Activated effector memory CD4-positive, alpha-beta T cell treated with anti-CD3 and anti-CD28 coated beads, Interleukin-2, amount 50 U/mL, for 16 hours (primary cell): ENCODE measurements at regions not wholly inside any gene's neighbourhood (a gene's known extent, or its start where the extent isn't known, plus 50 kb on each side); places are given as distances from the start of the nearest gene placed in this dataset.

ENCODE experiments used
- DNase-seq: peaks from one replicate; pipeline ENCODE4 v3.0.0-alpha.2; 2020

GRCh38 chr3:176969066-176969465 is 228.2 kb downstream of the TBL1XR1 start:
- no peak for DNase-seq

DNA sequence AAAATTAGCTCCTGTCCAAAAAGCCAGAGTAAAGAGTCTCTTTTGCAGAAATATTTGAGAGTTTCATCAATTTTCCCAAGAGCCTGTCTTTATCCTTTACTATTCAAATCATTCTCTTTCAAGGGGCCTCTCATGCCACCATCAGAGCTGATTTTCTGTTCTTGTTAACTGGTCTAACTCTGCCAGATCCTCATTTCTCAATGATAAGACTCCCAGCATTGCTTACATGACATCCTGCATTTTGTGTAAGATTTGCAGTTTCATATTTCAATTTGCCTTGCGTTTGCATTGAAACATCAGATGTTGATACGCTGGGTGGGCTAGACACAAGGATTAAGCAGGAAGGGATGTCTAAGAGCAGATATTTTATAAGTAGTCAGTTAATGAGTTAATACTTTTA is 228.7 kb downstream of the TBL1XR1 start:
- no peak for DNase-seq

GRCh38 chr3:176967522-176967921 is 229.8 kb downstream of the TBL1XR1 start:
- no peak for DNase-seq

DNA sequence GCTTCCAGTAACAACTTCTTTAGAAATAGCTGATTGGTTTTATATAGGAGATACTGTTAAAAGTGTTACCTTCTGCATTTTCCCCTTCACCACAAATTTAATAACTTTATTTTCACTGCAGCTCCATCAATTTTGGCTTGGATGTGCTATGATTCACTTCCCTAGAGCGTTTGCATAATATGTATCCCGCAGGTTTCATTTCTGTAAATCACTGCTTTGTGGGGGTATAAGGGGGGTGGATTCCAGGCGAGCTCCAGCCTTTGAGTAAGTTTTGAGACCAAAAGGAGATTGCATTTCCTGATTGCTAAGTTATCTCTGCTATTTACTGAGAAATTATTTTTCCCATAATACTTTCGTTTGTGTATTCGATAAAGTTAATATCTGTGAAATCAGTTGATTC is 232.6 kb downstream of the TBL1XR1 start:
- DNase-seq: no peak

- DNase-seq: no peak
Observed at GRCh38 chr3:176961916-176962315, 235.4 kb downstream of the TBL1XR1 start.

DNA sequence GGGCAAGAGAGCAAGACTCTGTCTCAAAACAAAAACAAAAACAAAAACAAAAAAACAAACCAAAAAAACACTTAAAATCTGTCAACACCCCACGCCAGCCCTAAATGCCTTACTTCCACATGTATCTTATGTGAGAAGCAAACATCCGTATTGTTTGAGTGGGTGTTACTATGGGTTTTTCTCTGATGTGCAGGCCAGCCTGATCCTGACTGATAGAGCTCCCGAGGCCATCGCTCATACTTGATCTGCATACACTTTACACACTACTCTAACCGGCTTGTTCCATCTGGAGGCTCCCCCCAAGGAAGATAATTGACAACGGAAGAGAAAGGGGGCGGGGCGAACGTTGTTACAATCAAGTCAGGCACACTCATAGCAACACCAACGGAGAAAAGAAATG is 237.4 kb downstream of the TBL1XR1 start:
- DNase-seq: no peak

GRCh38 chr3:176958560-176958959 is 238.7 kb downstream of the TBL1XR1 start:
- no peak for DNase-seq

DNA sequence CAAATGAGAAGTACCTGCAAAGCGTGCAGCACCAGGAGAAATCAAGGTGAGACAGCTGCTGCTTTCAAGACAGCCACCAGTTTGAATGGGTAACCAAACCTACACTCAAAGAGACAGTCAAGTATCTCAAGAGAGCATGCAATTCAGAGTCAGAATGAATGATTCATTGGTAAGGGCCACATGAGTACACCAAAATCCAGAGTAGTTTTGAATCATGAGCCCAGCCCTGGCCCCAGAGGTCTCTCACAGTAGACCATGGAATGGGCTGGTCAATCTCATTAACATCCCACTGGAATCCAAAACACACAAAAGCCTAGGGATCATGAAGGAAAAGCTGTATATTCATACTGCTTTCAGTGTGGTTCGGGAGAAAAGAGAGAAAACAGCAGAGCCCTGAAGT is 242.8 kb downstream of the TBL1XR1 start:
- DNase-seq: no peak

DNA sequence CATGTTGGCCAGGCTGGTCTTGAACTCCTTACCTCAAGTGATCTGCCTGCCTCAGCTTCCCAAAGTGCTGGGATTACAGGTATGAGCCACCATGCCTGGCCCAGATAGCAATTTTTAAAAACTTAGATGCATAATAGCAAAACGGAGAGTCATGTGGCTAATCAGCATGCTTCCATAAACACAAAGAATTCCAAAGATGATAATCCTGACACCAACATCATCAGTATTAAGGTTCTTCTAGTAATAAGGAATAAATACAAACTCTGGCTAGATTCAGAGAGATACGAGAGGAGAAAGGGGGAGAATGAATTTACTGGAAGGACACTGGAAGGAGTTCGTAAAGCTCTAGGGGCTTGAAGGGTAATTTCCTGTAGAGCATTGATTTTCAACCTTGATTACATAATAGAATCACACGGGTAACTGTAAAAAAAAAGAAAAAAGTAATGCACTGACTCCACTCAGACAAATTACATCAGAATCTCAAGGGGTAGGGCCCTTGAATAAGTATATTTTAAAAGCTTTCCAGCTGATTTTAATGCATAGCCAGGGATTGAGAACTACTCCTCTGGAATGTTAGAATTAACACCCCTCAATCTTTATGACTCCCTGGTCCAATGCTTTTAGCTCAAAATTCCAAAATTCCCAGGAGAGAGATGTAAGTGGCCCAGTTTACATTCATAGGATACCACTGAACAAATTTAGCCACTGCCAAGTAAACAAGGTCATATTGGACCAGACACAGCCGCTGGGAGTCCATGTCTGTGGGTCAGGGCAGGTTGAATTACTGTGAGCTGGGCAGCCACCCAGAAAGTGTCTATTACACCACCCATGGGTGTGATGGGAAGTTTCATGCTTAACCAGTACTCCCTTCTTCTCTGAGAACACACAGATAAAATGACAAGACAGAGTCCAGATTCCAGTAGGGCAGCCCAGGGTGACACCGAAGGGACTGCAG is 243.9 kb downstream of the TBL1XR1 start:
- DNase-seq: no peak

DNA sequence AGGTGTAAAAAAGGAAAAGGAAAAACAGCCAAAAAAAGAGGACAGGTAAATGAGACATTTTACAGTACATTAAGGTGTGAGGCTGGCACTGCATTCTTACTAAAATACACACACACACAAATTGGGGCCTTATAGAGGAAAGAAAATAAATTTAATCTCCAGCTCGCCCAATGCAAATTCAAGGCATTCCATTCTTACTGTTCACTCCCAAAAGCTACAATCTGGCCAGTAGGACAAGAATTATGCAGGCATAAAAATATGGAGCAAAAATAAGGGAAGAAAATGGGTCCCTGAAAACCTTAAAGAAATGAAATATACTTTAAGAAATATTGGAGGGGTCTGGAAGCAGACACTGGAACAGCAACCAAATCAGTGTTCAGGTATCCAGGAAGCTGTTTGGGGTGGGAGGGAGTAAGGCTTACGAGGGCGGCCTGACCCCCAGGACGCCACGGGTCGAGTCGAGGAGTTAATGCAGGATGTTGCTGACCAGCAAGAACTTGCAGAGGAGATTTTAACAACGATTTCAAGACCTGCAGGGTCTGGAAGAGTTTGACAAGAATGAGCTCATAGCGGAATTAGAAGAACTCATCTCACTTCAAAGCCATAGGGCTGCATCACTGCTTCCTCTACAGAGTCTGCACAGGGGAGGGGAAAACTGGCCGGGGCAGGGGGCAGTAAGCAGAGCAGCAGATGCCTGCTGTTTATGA is 245.5 kb downstream of the TBL1XR1 start:
- DNase-seq: no peak

- DNase-seq: no peak
Observed at GRCh38 chr3:176951144-176951543, 246.1 kb downstream of the TBL1XR1 start.

DNA sequence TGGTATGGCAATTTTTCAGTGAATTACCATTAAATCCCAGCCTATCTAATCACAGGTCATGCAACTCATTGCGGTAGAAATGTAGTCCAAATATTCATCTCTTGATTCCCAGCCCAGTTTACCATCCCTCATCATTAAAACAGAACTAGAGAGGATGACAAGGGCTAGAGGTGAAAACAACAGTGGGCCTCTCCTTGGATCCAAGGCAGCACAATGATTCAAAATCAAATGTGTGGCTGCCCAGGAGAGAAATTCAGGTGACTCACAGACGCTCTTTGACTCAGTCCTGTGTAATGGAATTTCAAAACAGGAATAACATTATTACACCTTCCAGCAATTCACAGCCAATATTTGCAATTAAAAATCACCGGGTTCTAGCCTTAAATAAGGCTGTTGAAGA is 246.5 kb downstream of the TBL1XR1 start:
- DNase-seq: no peak

DNA sequence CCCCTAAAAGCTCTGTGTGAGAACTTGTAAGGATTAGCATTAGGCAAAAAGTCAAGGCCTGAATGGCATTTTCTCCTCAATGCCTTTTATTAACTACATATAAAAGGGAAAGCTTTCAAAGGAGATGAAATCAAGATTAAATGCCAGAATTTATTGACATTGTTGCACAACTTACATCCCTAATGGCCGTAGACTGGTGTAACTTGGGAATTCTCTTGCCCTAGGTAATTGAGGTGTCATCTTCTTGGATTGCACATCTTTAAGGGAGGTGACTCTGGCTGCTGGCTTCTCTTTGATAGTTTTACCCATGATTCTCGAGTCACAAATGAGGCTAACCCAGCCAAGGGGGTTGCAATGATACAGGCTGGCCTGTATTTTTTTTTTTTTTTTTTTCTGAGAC is 249.1 kb downstream of the TBL1XR1 start:
- DNase-seq: no peak

GRCh38 chr3:176946202-176946601 is 251.1 kb downstream of the TBL1XR1 start:
- no peak for DNase-seq

- DNase-seq: no peak
Observed at GRCh38 chr3:176942305-176942704, 255.0 kb downstream of the TBL1XR1 start.

DNA sequence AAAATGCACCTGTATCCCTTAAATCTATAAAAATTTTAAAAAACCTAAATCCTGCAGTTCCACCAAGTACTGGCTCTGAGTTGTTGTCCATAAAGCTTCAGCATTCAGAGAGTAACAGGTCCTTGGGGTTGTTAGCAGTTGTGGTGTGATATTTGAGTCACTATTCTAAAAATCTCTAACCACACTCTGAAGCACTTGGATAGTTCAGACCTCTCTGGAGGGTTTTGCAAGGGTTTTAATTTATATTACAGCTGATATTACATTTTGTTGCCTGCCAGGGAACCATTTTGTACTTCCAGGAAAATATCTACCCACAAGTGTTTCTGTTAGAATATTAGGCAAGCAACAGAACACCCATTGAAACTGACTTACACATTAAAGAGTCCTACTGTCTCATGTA is 255.6 kb downstream of the TBL1XR1 start:
- no peak for DNase-seq

- DNase-seq: no peak
Observed at GRCh38 chr3:176939022-176939817, 258.1 kb downstream of the TBL1XR1 start.

DNA sequence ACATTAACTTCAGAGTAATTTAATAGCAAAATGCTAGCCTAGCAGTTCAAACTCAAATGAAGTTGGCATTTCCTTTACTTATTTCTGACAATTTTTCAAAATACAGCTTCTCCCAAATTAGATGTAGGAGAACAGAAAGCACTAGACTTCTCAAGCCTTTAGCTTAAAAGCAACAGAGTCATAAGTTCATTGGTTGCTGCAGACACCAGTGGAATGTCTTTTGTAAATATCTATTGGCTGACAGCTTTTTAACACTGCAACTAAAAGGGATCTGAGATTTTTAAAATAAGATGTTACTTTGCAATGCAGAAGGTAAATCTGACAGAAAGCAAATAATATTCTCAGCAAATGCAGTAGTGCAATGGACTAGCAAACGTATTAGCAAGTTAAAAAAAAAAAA is 259.3 kb downstream of the TBL1XR1 start:
- DNase-seq: no peak

DNA sequence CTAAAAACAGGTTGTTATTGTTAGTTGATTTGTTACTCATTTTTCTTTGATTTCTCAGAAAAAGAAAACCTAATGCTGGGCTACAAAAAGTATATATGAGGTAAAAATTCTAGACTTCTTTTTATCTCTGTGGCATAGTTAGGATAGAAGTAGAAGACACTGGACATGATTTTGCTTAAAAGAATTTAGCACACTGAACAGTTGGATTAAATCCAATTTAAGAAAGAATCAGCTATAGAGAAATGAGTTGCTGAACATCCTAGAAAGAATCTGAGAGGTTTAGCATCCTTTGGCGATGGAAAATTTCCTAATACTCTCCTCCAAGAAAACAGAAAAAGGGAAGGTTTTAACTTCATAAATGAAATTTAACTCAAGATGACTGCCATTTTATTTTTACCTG is 259.7 kb downstream of the TBL1XR1 start:
- DNase-seq: no peak

- no peak for DNase-seq
Observed at GRCh38 chr3:176935194-176935888, 261.9 kb downstream of the TBL1XR1 start.

- DNase-seq: no peak
Observed at GRCh38 chr3:176934698-176935097, 262.6 kb downstream of the TBL1XR1 start.

GRCh38 chr3:176933704-176934103 is 263.6 kb downstream of the TBL1XR1 start:
- no peak for DNase-seq

DNA sequence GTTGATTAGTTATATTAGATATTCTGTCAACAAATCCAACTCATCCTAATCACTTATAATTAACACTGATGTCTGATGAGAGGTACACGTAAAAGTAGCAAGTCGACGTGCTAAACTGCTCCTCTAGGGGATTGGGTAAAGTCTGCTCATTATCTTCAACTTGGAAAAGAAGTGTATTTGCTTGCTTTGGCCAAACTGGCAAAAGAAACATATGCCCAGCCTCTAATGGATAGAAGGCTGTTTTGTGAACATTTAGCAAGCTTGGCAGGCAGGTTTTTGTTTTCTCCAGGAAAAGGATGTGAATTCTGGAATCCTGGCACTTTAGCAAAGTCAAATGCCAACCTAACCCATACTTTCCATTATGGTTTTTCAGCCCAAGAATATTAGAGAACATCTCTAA is 264.8 kb downstream of the TBL1XR1 start:
- no peak for DNase-seq
